ENCODE measurements at regions not wholly inside any gene's neighbourhood (a gene's known extent, or its start where the extent isn't known, plus 50 kb on each side); places are given as distances from the start of the nearest gene placed in this dataset.

- Histone ChIP-seq H3K27ac (ENCODE audit: low read length) (no peak overlapping the region), H3K9me3 (ENCODE audit: control insufficient read depth, low read depth, low read length) (no peaks in the 10 kb centered on the region), H3K9ac (ENCODE audit: low read length) (no peak overlapping the region), H3K36me3 (ENCODE audit: control insufficient read depth, low read depth, low read length) (no peaks in the 10 kb centered on the region), H3K4me1 (ENCODE audit: control insufficient read depth, low read depth, low read length) (peaks cover 15% of the 10 kb centered on the region), H3K4me3 (ENCODE audit: low read length) (no peak overlapping the region), H3K27me3 (ENCODE audit: control insufficient read depth, insufficient read depth, low read length) (peaks cover 28% of the 10 kb centered on the region)
Measured at GRCh38 chr7:32293833-32294232, 196.3 kb downstream of the LSM5 start.

- no peaks in the 10 kb centered on the region for H3K9me3 ChIP-seq (ENCODE audit: control insufficient read depth, low read depth, low read length)
- no peak overlapping the region for H3K27ac ChIP-seq (ENCODE audit: low read length)
- no peak overlapping the region for H3K4me3 ChIP-seq (ENCODE audit: low read length)
Measured at GRCh38 chr7:32289651-32290414, 200.3 kb downstream of the LSM5 start.

DNA sequence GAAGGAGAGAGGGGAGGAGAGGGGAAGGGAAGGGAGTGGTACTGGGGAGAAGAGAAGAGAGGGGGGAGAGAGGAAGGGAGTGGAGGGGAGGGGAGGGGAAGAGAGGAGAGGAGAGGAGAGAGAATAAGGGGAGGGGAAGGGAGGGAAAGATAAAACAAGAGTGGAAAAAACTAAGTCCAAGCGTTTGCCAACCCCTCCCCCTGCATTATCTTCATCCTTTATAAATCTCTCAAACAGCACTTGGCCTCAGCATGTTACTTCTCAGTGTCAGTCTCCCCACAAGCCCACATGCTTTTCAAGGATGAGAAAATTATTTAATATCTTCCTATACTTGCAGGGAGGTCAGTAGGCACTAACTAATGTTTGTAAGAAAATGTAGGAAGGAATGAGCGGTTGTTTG is 204.5 kb downstream of the LSM5 start:
- Histone ChIP-seq H3K9ac (ENCODE audit: low read length) (no peak overlapping the region), H3K27me3 (ENCODE audit: control insufficient read depth, insufficient read depth, low read length) (no peaks in the 10 kb centered on the region), H3K36me3 (ENCODE audit: control insufficient read depth, low read depth, low read length) (no peaks in the 10 kb centered on the region), H3K4me1 (ENCODE audit: control insufficient read depth, low read depth, low read length) (no peaks in the 10 kb centered on the region), H3K4me3 (ENCODE audit: low read length) (no peak overlapping the region), H3K27ac (ENCODE audit: low read length) (no peak overlapping the region), H3K9me3 (ENCODE audit: control insufficient read depth, low read depth, low read length) (no peaks in the 10 kb centered on the region)

More at GRCh38 chr7:32289651-32290414, 200.3 kb downstream of the LSM5 start:
- Histone ChIP-seq H3K27me3 (ENCODE audit: control insufficient read depth, insufficient read depth, low read length) (no peaks in the 10 kb centered on the region), H3K4me1 (ENCODE audit: control insufficient read depth, low read depth, low read length) (peaks cover 13% of the 10 kb centered on the region), H3K9ac (ENCODE audit: low read length) (no peak overlapping the region), H3K36me3 (ENCODE audit: control insufficient read depth, low read depth, low read length) (no peaks in the 10 kb centered on the region)

GRCh38 chr7:32283546-32283945 is 206.6 kb downstream of the LSM5 start:
- Histone ChIP-seq H3K9me3 (ENCODE audit: control insufficient read depth, low read depth, low read length) (no peaks in the 10 kb centered on the region), H3K27me3 (ENCODE audit: control insufficient read depth, insufficient read depth, low read length) (no peaks in the 10 kb centered on the region), H3K9ac (ENCODE audit: low read length) (no peak overlapping the region), H3K36me3 (ENCODE audit: control insufficient read depth, low read depth, low read length) (no peaks in the 10 kb centered on the region), H3K4me3 (ENCODE audit: low read length) (no peak overlapping the region), H3K4me1 (ENCODE audit: control insufficient read depth, low read depth, low read length) (no peaks in the 10 kb centered on the region), H3K27ac (ENCODE audit: low read length) (no peak overlapping the region)

DNA sequence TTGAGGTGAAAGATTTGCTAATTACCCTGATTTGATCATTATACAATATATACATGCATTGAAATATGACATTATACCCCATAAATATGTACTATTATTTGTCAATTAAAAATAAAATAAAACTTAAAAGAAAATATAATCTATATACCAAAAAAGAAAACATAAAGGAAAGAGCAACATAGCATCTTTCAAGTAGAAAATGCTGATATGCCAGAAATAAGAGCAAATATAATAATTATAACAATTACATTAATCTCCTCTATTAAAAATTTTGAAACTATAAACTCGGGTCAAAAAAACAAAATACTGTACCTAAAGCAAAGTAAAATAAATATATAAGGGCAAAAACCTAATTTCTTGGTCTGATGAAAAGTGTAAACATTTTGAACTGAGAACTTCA is 209.3 kb upstream of the PDE1C start:
- H3K27ac ChIP-seq (ENCODE audit: low read length): no peak overlapping the region
- no peaks in the 10 kb centered on the region for H3K9me3 ChIP-seq (ENCODE audit: control insufficient read depth, low read depth, low read length)
- H3K9ac ChIP-seq (ENCODE audit: low read length): no peak overlapping the region
- no peaks in the 10 kb centered on the region for H3K36me3 ChIP-seq (ENCODE audit: control insufficient read depth, low read depth, low read length)
- no peaks in the 10 kb centered on the region for H3K27me3 ChIP-seq (ENCODE audit: control insufficient read depth, insufficient read depth, low read length)
- no peak overlapping the region for H3K4me3 ChIP-seq (ENCODE audit: low read length)
- H3K4me1 ChIP-seq (ENCODE audit: control insufficient read depth, low read depth, low read length): no peaks in the 10 kb centered on the region

- H3K27me3 ChIP-seq (ENCODE audit: control insufficient read depth, insufficient read depth, low read length): no peaks in the 10 kb centered on the region
- H3K9ac ChIP-seq (ENCODE audit: low read length): no peak overlapping the region
- no peak overlapping the region for H3K27ac ChIP-seq (ENCODE audit: low read length)
- H3K36me3 ChIP-seq (ENCODE audit: control insufficient read depth, low read depth, low read length): no peaks in the 10 kb centered on the region
- no peaks in the 10 kb centered on the region for H3K9me3 ChIP-seq (ENCODE audit: control insufficient read depth, low read depth, low read length)
- H3K4me1 ChIP-seq (ENCODE audit: control insufficient read depth, low read depth, low read length): no peaks in the 10 kb centered on the region
- H3K4me3 ChIP-seq (ENCODE audit: low read length): no peak overlapping the region
Measured at GRCh38 chr7:32275216-32276009, 205.2 kb upstream of the PDE1C start.

GRCh38 chr7:32273297-32273696 is 203.1 kb upstream of the PDE1C start:
- H3K27ac ChIP-seq (ENCODE audit: low read length): no peak overlapping the region
- no peaks in the 10 kb centered on the region for H3K27me3 ChIP-seq (ENCODE audit: control insufficient read depth, insufficient read depth, low read length)
- H3K9me3 ChIP-seq (ENCODE audit: control insufficient read depth, low read depth, low read length): no peaks in the 10 kb centered on the region
- H3K9ac ChIP-seq (ENCODE audit: low read length): no peak overlapping the region
- peaks cover 7% of the 10 kb centered on the region for H3K4me1 ChIP-seq (ENCODE audit: control insufficient read depth, low read depth, low read length)
- no peaks in the 10 kb centered on the region for H3K36me3 ChIP-seq (ENCODE audit: control insufficient read depth, low read depth, low read length)
- no peak overlapping the region for H3K4me3 ChIP-seq (ENCODE audit: low read length)

DNA sequence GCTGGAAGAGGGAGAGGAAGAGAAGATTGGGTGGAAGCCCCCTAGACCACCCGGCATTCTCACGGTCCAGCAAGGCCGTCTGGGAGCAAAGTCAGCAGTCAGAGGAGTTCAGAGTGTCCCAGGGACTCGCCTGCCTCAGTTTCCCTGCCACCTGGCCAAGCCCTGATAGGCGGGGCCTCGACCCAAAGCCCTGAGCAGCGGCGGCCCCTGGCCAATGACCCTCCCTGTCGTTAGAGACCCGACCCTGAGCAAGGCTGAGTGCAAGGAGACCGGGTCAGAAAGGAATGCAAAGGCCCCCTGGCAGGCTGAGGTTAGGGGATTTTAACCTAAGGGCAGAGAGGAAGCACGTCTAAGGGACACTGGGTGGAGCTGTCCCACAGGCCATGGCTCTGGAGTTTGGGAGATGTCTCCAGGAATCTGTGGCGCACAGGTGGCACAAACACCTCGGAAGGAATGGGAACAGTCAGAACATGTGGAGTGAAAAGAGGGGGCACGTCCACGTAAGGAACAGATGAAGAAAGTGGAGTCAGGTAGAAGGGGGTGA is 196.8 kb upstream of the PDE1C start:
- no peak overlapping the region for H3K9ac ChIP-seq (ENCODE audit: low read length)
- H3K36me3 ChIP-seq (ENCODE audit: control insufficient read depth, low read depth, low read length): no peaks in the 10 kb centered on the region
- H3K27me3 ChIP-seq (ENCODE audit: control insufficient read depth, insufficient read depth, low read length): no peaks in the 10 kb centered on the region
- H3K9me3 ChIP-seq (ENCODE audit: control insufficient read depth, low read depth, low read length): no peaks in the 10 kb centered on the region
- H3K27ac ChIP-seq (ENCODE audit: low read length): no peak overlapping the region
- H3K4me1 ChIP-seq (ENCODE audit: control insufficient read depth, low read depth, low read length): peaks cover 7% of the 10 kb centered on the region
- H3K4me3 ChIP-seq (ENCODE audit: low read length): no peak overlapping the region

DNA sequence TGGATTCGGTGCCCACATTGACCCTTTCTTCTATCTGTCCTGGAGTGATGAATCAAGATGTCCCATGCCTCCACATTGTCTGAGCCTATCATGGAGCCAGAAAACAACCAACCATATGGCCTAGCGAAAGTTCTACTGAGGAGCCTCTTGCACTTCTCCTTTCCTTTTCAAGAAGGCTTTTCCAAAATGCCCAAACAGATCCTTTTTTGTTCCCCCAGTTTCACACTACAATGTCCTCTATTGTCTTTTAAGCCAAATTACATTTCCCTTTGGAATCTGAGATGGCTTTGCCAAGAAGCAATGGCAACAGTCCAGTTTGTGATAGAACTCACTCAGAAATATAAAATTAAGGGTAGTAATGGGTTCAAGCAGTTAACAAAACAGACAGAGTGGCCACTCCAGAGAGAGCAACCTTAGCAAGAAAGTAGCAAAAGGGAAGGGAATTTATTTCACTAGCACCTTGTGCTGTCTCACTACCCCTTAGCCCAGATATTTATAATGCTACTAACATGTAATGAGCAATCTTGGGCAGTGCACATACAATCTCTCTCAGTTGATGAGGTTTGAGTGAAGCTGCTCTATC is 194.6 kb upstream of the PDE1C start:
- H3K36me3 ChIP-seq (ENCODE audit: control insufficient read depth, low read depth, low read length): no peaks in the 10 kb centered on the region
- H3K9ac ChIP-seq (ENCODE audit: low read length): no peak overlapping the region
- H3K27ac ChIP-seq (ENCODE audit: low read length): no peak overlapping the region
- H3K27me3 ChIP-seq (ENCODE audit: control insufficient read depth, insufficient read depth, low read length): no peaks in the 10 kb centered on the region
- no peak overlapping the region for H3K4me3 ChIP-seq (ENCODE audit: low read length)
- peaks cover 7% of the 10 kb centered on the region for H3K4me1 ChIP-seq (ENCODE audit: control insufficient read depth, low read depth, low read length)
- H3K9me3 ChIP-seq (ENCODE audit: control insufficient read depth, low read depth, low read length): no peaks in the 10 kb centered on the region

- Histone ChIP-seq H3K27me3 (ENCODE audit: control insufficient read depth, insufficient read depth, low read length) (no peaks in the 10 kb centered on the region), H3K4me3 (ENCODE audit: low read length) (no peak overlapping the region), H3K4me1 (ENCODE audit: control insufficient read depth, low read depth, low read length) (peaks cover 5% of the 10 kb centered on the region), H3K9ac (ENCODE audit: low read length) (no peak overlapping the region), H3K9me3 (ENCODE audit: control insufficient read depth, low read depth, low read length) (no peaks in the 10 kb centered on the region), H3K27ac (ENCODE audit: low read length) (no peak overlapping the region), H3K36me3 (ENCODE audit: control insufficient read depth, low read depth, low read length) (no peaks in the 10 kb centered on the region)
Measured at GRCh38 chr7:32263611-32264010, 193.4 kb upstream of the PDE1C start.

DNA sequence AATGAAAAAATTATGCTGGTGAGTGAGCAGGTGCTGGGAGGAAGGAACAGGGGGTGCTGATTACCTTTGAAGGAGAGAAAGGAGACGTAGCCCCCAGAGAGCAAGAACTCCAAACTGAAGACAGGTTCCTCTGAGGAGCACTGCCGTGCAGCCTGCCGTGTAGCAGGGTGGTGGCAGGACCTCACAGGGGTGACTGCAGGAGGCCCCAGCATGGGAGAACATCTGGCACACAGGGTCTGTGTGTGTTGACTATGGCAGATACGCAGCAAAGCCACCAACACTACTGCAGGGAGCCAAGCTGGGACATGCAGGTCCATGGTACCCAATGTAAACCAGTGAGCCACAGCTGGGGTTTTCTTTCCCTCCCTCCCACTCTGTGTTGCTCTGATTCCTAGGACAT is 192.1 kb upstream of the PDE1C start:
- Histone ChIP-seq H3K27ac (ENCODE audit: low read length) (no peak overlapping the region), H3K9ac (ENCODE audit: low read length) (no peak overlapping the region), H3K9me3 (ENCODE audit: control insufficient read depth, low read depth, low read length) (no peaks in the 10 kb centered on the region), H3K27me3 (ENCODE audit: control insufficient read depth, insufficient read depth, low read length) (no peaks in the 10 kb centered on the region), H3K4me3 (ENCODE audit: low read length) (no peak overlapping the region), H3K36me3 (ENCODE audit: control insufficient read depth, low read depth, low read length) (no peaks in the 10 kb centered on the region), H3K4me1 (ENCODE audit: control insufficient read depth, low read depth, low read length) (peaks cover 3% of the 10 kb centered on the region)
